GM18867 (cell line): ENCODE measurements at regions not wholly inside any gene's neighbourhood (a gene's known extent, or its start where the extent isn't known, plus 50 kb on each side); places are given as distances from the start of the nearest gene placed in this dataset.
"Not testable (repeated sequence)": the region's sequence is repeated elsewhere in the genome, so short reads cannot be mapped to it uniquely, and the experiment has no call there.

Experiments used
- ATAC-seq: cut with Tn5 transposase; IDR thresholded peaks from one replicate; pipeline ENCODE4 v1.9.1; 2021; ENCODE audit warnings: mild to moderate bottlenecking, moderate library complexity; ENCODE audit not compliant: unreplicated experiment

GRCh38 chr1:79264285-79264684 lies 257.8 kb upstream of the ADGRL4 start:
- ATAC-seq = no peak

GRCh38 chr1:79262745-79263258 lies 256.3 kb upstream of the ADGRL4 start:
- ATAC-seq = no peak

GRCh38 chr1:79259390-79260336 lies 253.1 kb upstream of the ADGRL4 start:
- peak; percentile 91 for ATAC-seq

GRCh38 chr1:79255421-79255820 lies 248.9 kb upstream of the ADGRL4 start:
- no peak for ATAC-seq

GRCh38 chr1:79252598-79252997 lies 246.1 kb upstream of the ADGRL4 start:
- no peak for ATAC-seq

GRCh38 chr1:79239840-79240239 lies 233.3 kb upstream of the ADGRL4 start:
- no peak for ATAC-seq

GRCh38 chr1:79235301-79236002 lies 228.9 kb upstream of the ADGRL4 start:
- ATAC-seq = no peak

GRCh38 chr1:79232818-79233217 lies 226.3 kb upstream of the ADGRL4 start:
- no peak for ATAC-seq

- not testable (repeated sequence) for ATAC-seq
Observed at GRCh38 chr1:79230751-79231150, 224.2 kb upstream of the ADGRL4 start.

GRCh38 chr1:79226963-79227362 lies 220.4 kb upstream of the ADGRL4 start:
- ATAC-seq = no peak

GRCh38 chr1:79224537-79224936 lies 218.0 kb upstream of the ADGRL4 start:
- no peak for ATAC-seq

GRCh38 chr1:79220509-79220908 lies 214.0 kb upstream of the ADGRL4 start:
- no peak for ATAC-seq

- peak; percentile 88 for ATAC-seq
Observed at GRCh38 chr1:79215311-79215710, 208.8 kb upstream of the ADGRL4 start.

- ATAC-seq = no peak
Observed at GRCh38 chr1:79207786-79208185, 201.3 kb upstream of the ADGRL4 start.

GRCh38 chr1:79207331-79207730 lies 200.8 kb upstream of the ADGRL4 start:
- no peak for ATAC-seq

- ATAC-seq = no peak
Observed at GRCh38 chr1:79204779-79205479, 198.4 kb upstream of the ADGRL4 start.

- ATAC-seq = no peak
Observed at GRCh38 chr1:79198832-79199231, 192.3 kb upstream of the ADGRL4 start.

- ATAC-seq = no peak
Observed at GRCh38 chr1:79197421-79197820, 190.9 kb upstream of the ADGRL4 start.

- ATAC-seq = no peak
Observed at GRCh38 chr1:79196211-79196610, 189.7 kb upstream of the ADGRL4 start.

GRCh38 chr1:79193211-79194079 lies 186.9 kb upstream of the ADGRL4 start:
- ATAC-seq = peak; percentile 65
